ENCODE measurements at regions not wholly inside any gene's neighbourhood (a gene's known extent, or its start where the extent isn't known, plus 50 kb on each side); places are given as distances from the start of the nearest gene placed in this dataset.

GRCh38 chr6:156577749-156578148, 199.4 kb upstream of the ARID1B start:
- H3K9me2 ChIP-seq (ENCODE audit: insufficient read depth, low read length) = no peaks in the 10 kb centered on the region
- no peaks in the 10 kb centered on the region for H4K20me1 ChIP-seq (ENCODE audit: insufficient read depth)
- TF ChIP-seq SMC3 (conservative IDR thresholded peaks at IDR 0.05; ENCODE audit: poor library complexity) (no peak), POLR2AphosphoS5 (IDR thresholded peaks at IDR 0.05) (no peak), MXI1 (conservative IDR thresholded peaks at IDR 0.05; ENCODE audit: poor library complexity, severe bottlenecking) (no peak), EZH2 (IDR thresholded peaks at IDR 0.05; ENCODE audit: borderline replicate concordance, insufficient read depth, low read length, poor library complexity, severe bottlenecking) (no peak), EP300 (conservative IDR thresholded peaks at IDR 0.05; ENCODE audit: poor library complexity, severe bottlenecking) (no peak)
- H3K27me3 ChIP-seq (ENCODE audit: insufficient read depth, low read depth, low read length) = no peaks in the 10 kb centered on the region
- H3K4me2 ChIP-seq (ENCODE audit: low read length) = no peak overlapping the region
- H3K27ac ChIP-seq (ENCODE audit: low read length) = no peak overlapping the region
- H3K9ac ChIP-seq (ENCODE audit: low read length) = no peak overlapping the region
- H3K4me3 ChIP-seq (ENCODE audit: low read length) = no peak overlapping the region
- peaks cover 6% of the 10 kb centered on the region for H3K9me3 ChIP-seq (ENCODE audit: low read length)
- H3K79me2 ChIP-seq (replicated peaks; ENCODE audit: insufficient read depth, low read length) = no peaks in the 10 kb centered on the region
- no peaks in the 10 kb centered on the region for H3F3A ChIP-seq (ENCODE audit: insufficient read depth, low read length, poor library complexity, severe bottlenecking)
- H2AFZ ChIP-seq (ENCODE audit: low read depth, low read length) = no peak overlapping the region
- no peaks in the 10 kb centered on the region for H3K36me3 ChIP-seq (ENCODE audit: insufficient read depth, low read length)

DNA sequence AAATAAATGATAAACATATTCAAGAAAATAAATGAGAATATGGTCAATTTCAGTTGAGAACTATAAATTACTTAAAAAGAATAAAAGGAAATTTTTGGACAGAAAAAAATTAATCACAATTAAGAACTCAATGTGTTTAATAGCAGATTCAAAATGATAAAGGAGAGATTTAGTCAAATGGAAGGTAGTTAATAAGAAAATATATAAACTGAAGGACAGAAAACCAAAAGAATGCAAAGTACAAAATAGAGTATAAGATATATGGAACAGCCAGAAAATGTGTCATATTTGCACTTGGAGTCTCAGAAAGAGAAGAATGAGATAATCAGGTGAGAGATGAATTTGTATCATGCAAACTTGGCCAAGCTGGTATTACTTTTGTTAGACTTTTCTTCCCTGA, 201.8 kb upstream of the ARID1B start:
- Histone ChIP-seq H3K27ac (ENCODE audit: low read length) (no peak overlapping the region), H3K79me2 (replicated peaks; ENCODE audit: insufficient read depth, low read length) (no peaks in the 10 kb centered on the region), H3F3A (ENCODE audit: insufficient read depth, low read length, poor library complexity, severe bottlenecking) (no peaks in the 10 kb centered on the region), H3K9me2 (ENCODE audit: insufficient read depth, low read length) (no peaks in the 10 kb centered on the region), H3K9me3 (ENCODE audit: low read length) (peaks cover 6% of the 10 kb centered on the region), H3K4me2 (ENCODE audit: low read length) (no peak overlapping the region), H4K20me1 (ENCODE audit: insufficient read depth) (no peaks in the 10 kb centered on the region), H3K9ac (ENCODE audit: low read length) (no peak overlapping the region), H3K4me3 (ENCODE audit: low read length) (no peak overlapping the region), H2AFZ (ENCODE audit: low read depth, low read length) (no peak overlapping the region), H3K27me3 (ENCODE audit: insufficient read depth, low read depth, low read length) (no peaks in the 10 kb centered on the region), H3K36me3 (ENCODE audit: insufficient read depth, low read length) (no peaks in the 10 kb centered on the region)
- TF ChIP-seq RAD21 (conservative IDR thresholded peaks at IDR 0.05) (no peak), POLR2AphosphoS5 (IDR thresholded peaks at IDR 0.05) (no peak), REST (IDR thresholded peaks at IDR 0.05; ENCODE audit: borderline replicate concordance) (no peak), MXI1 (conservative IDR thresholded peaks at IDR 0.05; ENCODE audit: poor library complexity, severe bottlenecking) (no peak), EZH2 (IDR thresholded peaks at IDR 0.05; ENCODE audit: borderline replicate concordance, insufficient read depth, low read length, poor library complexity, severe bottlenecking) (no peak), TAF1 (IDR thresholded peaks at IDR 0.05; ENCODE audit: low read depth) (no peak), EP300 (conservative IDR thresholded peaks at IDR 0.05; ENCODE audit: poor library complexity, severe bottlenecking) (no peak), SMC3 (conservative IDR thresholded peaks at IDR 0.05; ENCODE audit: poor library complexity) (no peak)
- TF ChIP-seq, protein P1, sequence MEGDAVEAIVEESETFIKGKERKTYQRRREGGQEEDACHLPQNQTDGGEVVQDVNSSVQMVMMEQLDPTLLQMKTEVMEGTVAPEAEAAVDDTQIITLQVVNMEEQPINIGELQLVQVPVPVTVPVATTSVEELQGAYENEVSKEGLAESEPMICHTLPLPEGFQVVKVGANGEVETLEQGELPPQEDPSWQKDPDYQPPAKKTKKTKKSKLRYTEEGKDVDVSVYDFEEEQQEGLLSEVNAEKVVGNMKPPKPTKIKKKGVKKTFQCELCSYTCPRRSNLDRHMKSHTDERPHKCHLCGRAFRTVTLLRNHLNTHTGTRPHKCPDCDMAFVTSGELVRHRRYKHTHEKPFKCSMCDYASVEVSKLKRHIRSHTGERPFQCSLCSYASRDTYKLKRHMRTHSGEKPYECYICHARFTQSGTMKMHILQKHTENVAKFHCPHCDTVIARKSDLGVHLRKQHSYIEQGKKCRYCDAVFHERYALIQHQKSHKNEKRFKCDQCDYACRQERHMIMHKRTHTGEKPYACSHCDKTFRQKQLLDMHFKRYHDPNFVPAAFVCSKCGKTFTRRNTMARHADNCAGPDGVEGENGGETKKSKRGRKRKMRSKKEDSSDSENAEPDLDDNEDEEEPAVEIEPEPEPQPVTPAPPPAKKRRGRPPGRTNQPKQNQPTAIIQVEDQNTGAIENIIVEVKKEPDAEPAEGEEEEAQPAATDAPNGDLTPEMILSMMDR (IDR thresholded peaks at IDR 0.05; ENCODE audit: poor library complexity, severe bottlenecking) = no peak

All from neural cell (in vitro differentiated cells).